HepG2 (cell line): ENCODE measurements at regions not wholly inside any gene's neighbourhood (a gene's known extent, or its start where the extent isn't known, plus 50 kb on each side); places are given as distances from the start of the nearest gene placed in this dataset.

Experiments used
- ATAC-seq: fragments of 200-7000 bp; cut with Tn5 transposase; 3 replicates; pipeline ENCODE4 v1.9.1; 2020; ENCODE audit warnings: mild to moderate bottlenecking, moderate library complexity
- BruUV-seq: library from RNA; stranded (reverse); fragments of 400-500 nt; replicated peaks from 2 replicates; lab custom pipeline; 2021; lab: Mats Ljungman, UMichigan
- CTCF ChIA-PET: fragments of 300-600 bp; formaldehyde crosslinking; extraction: SDS; loops from one replicate; lab custom pipeline; 2021; ENCODE audit warnings: low total read pairs, inconsistent platforms, low intra/inter-chr PET ratio; lab: Yijun Ruan, JAX
- POLR2A ChIA-PET: fragments of 350-600 bp; sonication (Branson Sonifier 250); formaldehyde crosslinking; loops from one replicate; lab custom pipeline; 2020; ENCODE audit warnings: antibody characterized with exemption, inconsistent platforms; lab: Yijun Ruan, JAX
- DNase-seq: peaks from one replicate; pipeline ENCODE4 v3.0.0-alpha.2; 2015; ENCODE audit warnings: low spot score
- FAIRE-seq: peaks from 3 replicates; lab custom pipeline; 2011; peaks lifted over from hg19 to GRCh38; lab: Jason Lieb, UNC
- H2AFZ ChIP-seq: one replicate; pipeline ENCODE4 v1.6.1; 2011; ENCODE audit warnings: low read length, inconsistent platforms
- H3K27ac ChIP-seq: fragments of 300-600 bp; 3 replicates; pipeline ENCODE4 v1.8.0; 2011; ENCODE audit warnings: mixed run types, mild to moderate bottlenecking, mixed read lengths, low read length, inconsistent platforms; ENCODE audit not compliant: insufficient read depth; ENCODE audit errors: extremely low read length
- H3K27me3 ChIP-seq, 2 experiments: fragments of 200-600 bp in 1 of 2; 2 replicates in 1 of 2; 3 replicates in 1 of 2; pipeline versions ENCODE4 v1.6.0 to v1.8.0; 2011; ENCODE audit warnings: low read length in 2 of 2, mild to moderate bottlenecking in 2 of 2, moderate library complexity in 2 of 2, inconsistent platforms in 1 of 2; ENCODE audit not compliant: insufficient read depth in 2 of 2, control insufficient read depth in 1 of 2
- H3K36me3 ChIP-seq, 2 experiments: fragments of 200-600 bp in 1 of 2; replicated peaks in 1 of 2; 2 replicates in 1 of 2; 3 replicates in 1 of 2; pipeline versions ENCODE4 v1.5.1 to v1.8.0; 2011; ENCODE audit warnings: low read length in 2 of 2, inconsistent platforms in 1 of 2; ENCODE audit not compliant: insufficient read depth in 2 of 2, control insufficient read depth in 1 of 2
- H3K4me1 ChIP-seq: 2 replicates; pipeline ENCODE4 v1.5.1; 2012; ENCODE audit warnings: low read length, inconsistent platforms; ENCODE audit not compliant: insufficient read depth
- H3K4me2 ChIP-seq: 2 replicates; pipeline ENCODE4 v1.6.0; 2011; ENCODE audit warnings: low read depth, low read length, inconsistent platforms
- H3K4me3 ChIP-seq, 3 experiments: fragments of 200-600 bp in 1 of 3; sonication (generic), shearing (Covaris generic) in 1 of 3; replicated peaks in 1 of 3; 2 replicates each; pipeline ENCODE4 v1.5.1; 2011 to 2016; ENCODE audit warnings: low read length in 3 of 3, inconsistent platforms in 2 of 3, low read depth in 2 of 3, mild to moderate bottlenecking in 2 of 3, control low read depth in 1 of 3, mixed read lengths in 1 of 3; ENCODE audit not compliant: insufficient read depth in 1 of 3
- H3K79me2 ChIP-seq: one replicate; pipeline ENCODE4 v1.6.1; 2011; ENCODE audit warnings: low read length, inconsistent platforms; ENCODE audit not compliant: insufficient read depth
- H3K9ac ChIP-seq: 2 replicates; pipeline ENCODE4 v1.6.0; 2011; ENCODE audit warnings: mild to moderate bottlenecking, low read depth, low read length, inconsistent platforms; ENCODE audit not compliant: insufficient read depth
- H3K9me3 ChIP-seq: 2 replicates; pipeline ENCODE4 v1.5.1; 2012; ENCODE audit warnings: mild to moderate bottlenecking, low read length
- H4K20me1 ChIP-seq: 2 replicates; pipeline ENCODE4 v1.6.0; 2011; ENCODE audit warnings: inconsistent platforms, mild to moderate bottlenecking, low read length, moderate library complexity; ENCODE audit not compliant: insufficient read depth
- AKAP8 ChIP-seq: sonication (generic); formaldehyde crosslinking; IDR thresholded peaks from 2 replicates; pipeline ENCODE4 v1.5.1; 2020; ENCODE audit warnings: mild to moderate bottlenecking, missing genetic modification reagents
- ATF6 ChIP-seq: sonication (generic); formaldehyde crosslinking; conservative IDR thresholded peaks from 2 replicates; pipeline ENCODE4 v1.4.0; 2020; ENCODE audit warnings: missing genetic modification reagents
- HOXA5 ChIP-seq: sonication (generic); formaldehyde crosslinking; IDR thresholded peaks from 2 replicates; pipeline ENCODE4 v1.4.0; 2020; ENCODE audit warnings: missing genetic modification reagents
- IKZF4 ChIP-seq: sonication (generic); formaldehyde crosslinking; IDR thresholded peaks from 2 replicates; pipeline ENCODE4 v1.5.1; 2020; ENCODE audit warnings: borderline replicate concordance, mild to moderate bottlenecking, low read depth, missing genetic modification reagents; ENCODE audit errors: not compliant biosample characterization
- MXI1 ChIP-seq: IDR thresholded peaks from 3 replicates; pipeline ENCODE4 v1.6.1; 2012; ENCODE audit warnings: low read depth, low read length, inconsistent platforms, borderline replicate concordance
- NFIC ChIP-seq: IDR thresholded peaks from 2 replicates; pipeline ENCODE4 v1.6.1; 2012; ENCODE audit warnings: mild to moderate bottlenecking, low read length, inconsistent platforms
- UBTF ChIP-seq: sonication (generic); formaldehyde crosslinking; IDR thresholded peaks from 2 replicates; pipeline ENCODE4 v1.4.0; 2020; ENCODE audit warnings: mild to moderate bottlenecking, missing genetic modification reagents
- ZKSCAN1 ChIP-seq: fragments of 150-350 bp; IDR thresholded peaks from 2 replicates; pipeline ENCODE4 v1.6.1; 2014; ENCODE audit warnings: low read length
- ZNF138 ChIP-seq: sonication (generic); formaldehyde crosslinking; IDR thresholded peaks from 2 replicates; pipeline ENCODE4 v1.5.0; 2020; ENCODE audit warnings: mild to moderate bottlenecking, low read depth, missing genetic modification reagents
- ZNF281 ChIP-seq: sonication (generic); formaldehyde crosslinking; IDR thresholded peaks from 2 replicates; pipeline ENCODE4 v1.4.0; 2020; ENCODE audit warnings: missing genetic modification reagents, borderline replicate concordance
- ZNF331 ChIP-seq: sonication (generic); formaldehyde crosslinking; IDR thresholded peaks from 2 replicates; pipeline ENCODE4 v1.4.0; 2020; ENCODE audit warnings: missing genetic modification reagents
- WGBS: methylation state at CpG from one replicate; pipeline ENCODE4 v1.1.6; 2017; ENCODE audit warnings: low lambda C conversion rate; 5-methylcytosine and 5-hydroxymethylcytosine counted together
- in situ Hi-C: cut with HindIII; loops from 2 replicates; pipeline ENCODE4 v1.10.0; 2017; ENCODE audit warnings: low pct_unique_long_range_greater_than_20kb; ENCODE audit not compliant: extremely low pct_ligation_motif_present
- intact Hi-C: fragments of 100-400 bp; cut with micrococcal nuclease; formaldehyde crosslinking; loops from one replicate; pipeline ENCODE4 v1.10.0; 2022; ENCODE audit not compliant: unreplicated experiment

- Histone ChIP-seq H2AFZ (no peak overlapping the region), H3K36me3 (no peaks in the 10 kb centered on the region)
- WGBS: 9% methylated on average over 1 of the region's 1 CpG
- CTCF ChIA-PET: no interaction called here
- TF ChIP-seq ATF6 (CRISPR knock-in tag): no peak
- no peak for TF ChIP-seq MXI1
- no peak for TF ChIP-seq AKAP8 (CRISPR knock-in tag)
- no peak for TF ChIP-seq ZNF331 (CRISPR knock-in tag)
- no peak for TF ChIP-seq HOXA5
- no peak for TF ChIP-seq NFIC
- no peak for TF ChIP-seq IKZF4 (CRISPR knock-in tag)
- TF ChIP-seq ZKSCAN1: no peak
- no peak for TF ChIP-seq ZNF138 (CRISPR knock-in tag)
- no peak for TF ChIP-seq ZNF281
- TF ChIP-seq UBTF: no peak
- TF ChIP-seq, all 625 proteins: peak for 0
- Histone ChIP-seq H3K27ac (no peak overlapping the region), H3K27me3 (no peaks in the 10 kb centered on the region), H3K4me2 (no peak overlapping the region), H4K20me1 (no peaks in the 10 kb centered on the region), H3K9me3 (no peaks in the 10 kb centered on the region), H3K4me1 (no peaks in the 10 kb centered on the region), H3K9ac (no peak overlapping the region), H3K79me2 (no peaks in the 10 kb centered on the region), H3K4me3 (no peak overlapping the region)
- DNase-seq (no peak), FAIRE-seq (no peak), ATAC-seq (no peak)
- intact Hi-C loops: no loop called here
- in situ Hi-C loops: no loop called here
- BruUV-seq: no TSS peak
- POLR2A ChIA-PET: no interaction called here
Observed at GRCh38 chr14:51185754-51186153, 54.3 kb upstream of the TMX1 start.
